ENCODE measurements at regions not wholly inside any gene's neighbourhood (a gene's known extent, or its start where the extent isn't known, plus 50 kb on each side); places are given as distances from the start of the nearest gene placed in this dataset.

DNA sequence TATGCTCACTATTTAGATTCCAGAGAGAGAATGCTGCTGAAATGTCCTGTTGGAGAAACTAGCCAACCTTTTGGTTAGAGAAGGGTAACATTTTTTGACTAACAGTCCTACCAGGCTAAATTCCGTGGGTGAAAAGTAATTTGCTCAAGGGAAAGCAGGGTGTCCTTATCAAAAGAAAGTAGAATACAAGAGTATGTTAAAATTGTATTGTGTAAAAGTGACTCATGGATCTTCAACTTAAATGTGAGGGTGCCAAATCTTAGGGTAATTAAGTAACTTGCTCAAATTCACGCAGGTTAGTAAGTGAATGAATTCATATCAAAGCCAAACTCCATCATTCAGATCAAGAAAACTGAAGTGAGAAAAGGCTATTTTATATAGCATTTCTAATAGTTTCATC, 81.7 kb downstream of the PCDH7 start:
- H3K9me3 ChIP-seq, result no peaks in the 10 kb centered on the region
- WGBS, 2 donors, result 78 to 85% methylated on average over 2 of the region's 2 CpGs
- no peaks in the 10 kb centered on the region for H3K27me3 ChIP-seq
- no peak overlapping the region for H3K27ac ChIP-seq
- TF ChIP-seq POLR2A (IDR thresholded peaks at IDR 0.05) (no peak), EP300 (IDR thresholded peaks at IDR 0.05) (no peak)
- TF ChIP-seq, protein P1, sequence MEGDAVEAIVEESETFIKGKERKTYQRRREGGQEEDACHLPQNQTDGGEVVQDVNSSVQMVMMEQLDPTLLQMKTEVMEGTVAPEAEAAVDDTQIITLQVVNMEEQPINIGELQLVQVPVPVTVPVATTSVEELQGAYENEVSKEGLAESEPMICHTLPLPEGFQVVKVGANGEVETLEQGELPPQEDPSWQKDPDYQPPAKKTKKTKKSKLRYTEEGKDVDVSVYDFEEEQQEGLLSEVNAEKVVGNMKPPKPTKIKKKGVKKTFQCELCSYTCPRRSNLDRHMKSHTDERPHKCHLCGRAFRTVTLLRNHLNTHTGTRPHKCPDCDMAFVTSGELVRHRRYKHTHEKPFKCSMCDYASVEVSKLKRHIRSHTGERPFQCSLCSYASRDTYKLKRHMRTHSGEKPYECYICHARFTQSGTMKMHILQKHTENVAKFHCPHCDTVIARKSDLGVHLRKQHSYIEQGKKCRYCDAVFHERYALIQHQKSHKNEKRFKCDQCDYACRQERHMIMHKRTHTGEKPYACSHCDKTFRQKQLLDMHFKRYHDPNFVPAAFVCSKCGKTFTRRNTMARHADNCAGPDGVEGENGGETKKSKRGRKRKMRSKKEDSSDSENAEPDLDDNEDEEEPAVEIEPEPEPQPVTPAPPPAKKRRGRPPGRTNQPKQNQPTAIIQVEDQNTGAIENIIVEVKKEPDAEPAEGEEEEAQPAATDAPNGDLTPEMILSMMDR (IDR thresholded peaks at IDR 0.05), result no peak
- H3K4me3 ChIP-seq, result no peak overlapping the region
- no peaks in the 10 kb centered on the region for H3K36me3 ChIP-seq
- peaks cover 0 to 2% (median 0%) of the 10 kb centered on the region in 4 donors for H3K4me1 ChIP-seq
- no peak for DNase-seq (ENCODE audit: low spot score in 2 of 2)

DNA sequence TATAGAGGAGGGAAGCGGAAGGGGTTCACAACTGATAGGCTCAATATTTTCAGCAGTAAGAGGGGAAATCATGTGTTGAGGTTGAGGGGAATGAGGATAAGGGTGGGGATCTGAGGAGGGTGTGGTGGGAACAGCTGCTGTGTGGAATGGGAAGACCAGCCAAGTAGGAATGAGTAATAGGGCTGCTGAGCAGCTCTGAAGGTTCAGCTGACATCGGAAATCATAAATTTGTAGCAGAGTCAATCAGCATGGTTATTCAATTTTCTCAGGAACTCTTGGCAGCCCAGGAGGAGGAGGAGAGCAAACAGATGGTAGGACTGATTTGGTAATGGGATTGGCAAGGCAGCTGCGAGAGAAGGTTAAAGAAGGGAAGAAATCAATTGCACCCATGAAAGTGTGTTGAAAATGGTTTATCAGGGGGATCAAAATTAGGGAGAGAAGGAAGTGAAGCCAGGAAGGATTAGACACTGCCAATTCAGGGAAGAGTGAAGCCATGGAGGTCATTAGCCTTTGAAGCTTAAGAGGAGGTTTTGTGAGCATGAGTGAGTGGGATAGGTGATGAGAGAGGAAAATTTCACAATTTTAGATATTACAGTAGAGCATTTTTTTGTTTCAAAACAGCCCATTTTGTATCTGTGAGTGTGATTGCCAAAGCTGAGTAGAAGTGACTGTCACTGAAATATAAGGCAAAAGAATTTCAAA, 82.6 kb downstream of the PCDH7 start:
- Histone ChIP-seq H3K27me3 (no peaks in the 10 kb centered on the region), H3K4me3 (no peak overlapping the region), H3K27ac (no peak overlapping the region), H3K4me1 (peaks cover 0 to 2% (median 0%) of the 10 kb centered on the region in 4 donors), H3K9me3 (no peaks in the 10 kb centered on the region), H3K36me3 (no peaks in the 10 kb centered on the region)
- 63 to 77% methylated on average over 3 of the region's 3 CpGs for WGBS, 2 donors
- TF ChIP-seq EP300 (IDR thresholded peaks at IDR 0.05) (no peak), POLR2A (IDR thresholded peaks at IDR 0.05) (no peak)
- TF ChIP-seq, protein P1 (IDR thresholded peaks at IDR 0.05), result no peak
- DNase-seq (ENCODE audit: low spot score in 2 of 2), result no peak

DNA sequence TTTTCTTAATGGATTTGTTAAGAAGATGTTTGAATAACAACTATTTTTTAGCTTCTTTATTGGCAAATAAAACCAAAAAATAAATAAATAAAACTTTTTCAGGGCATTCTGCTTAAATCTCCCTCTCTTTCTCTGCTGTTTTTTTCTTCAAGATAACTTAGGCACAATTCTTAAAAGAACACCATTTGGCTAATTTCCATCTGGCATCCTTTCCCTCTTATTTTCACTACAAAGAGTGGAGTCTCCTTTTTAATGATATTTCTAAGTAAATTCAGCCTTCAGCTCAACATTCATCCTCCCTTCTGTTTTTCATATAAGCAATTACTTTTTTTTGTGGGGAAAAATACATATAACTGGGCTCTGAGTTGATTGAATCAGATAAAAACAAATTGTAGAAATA, 88.1 kb downstream of the PCDH7 start:
- H3K27me3 ChIP-seq, result no peaks in the 10 kb centered on the region
- no peak for TF ChIP-seq POLR2A (IDR thresholded peaks at IDR 0.05)
- TF ChIP-seq, protein P1 (IDR thresholded peaks at IDR 0.05), result no peak
- TF ChIP-seq EP300 (IDR thresholded peaks at IDR 0.05), result no peak
- no peaks in the 10 kb centered on the region for H3K4me1 ChIP-seq
- DNase-seq (ENCODE audit: low spot score in 2 of 2), result no peak
- H3K27ac ChIP-seq, result no peak overlapping the region
- H3K9me3 ChIP-seq, result no peaks in the 10 kb centered on the region
- no peaks in the 10 kb centered on the region for H3K36me3 ChIP-seq
- H3K4me3 ChIP-seq, result no peak overlapping the region

DNA sequence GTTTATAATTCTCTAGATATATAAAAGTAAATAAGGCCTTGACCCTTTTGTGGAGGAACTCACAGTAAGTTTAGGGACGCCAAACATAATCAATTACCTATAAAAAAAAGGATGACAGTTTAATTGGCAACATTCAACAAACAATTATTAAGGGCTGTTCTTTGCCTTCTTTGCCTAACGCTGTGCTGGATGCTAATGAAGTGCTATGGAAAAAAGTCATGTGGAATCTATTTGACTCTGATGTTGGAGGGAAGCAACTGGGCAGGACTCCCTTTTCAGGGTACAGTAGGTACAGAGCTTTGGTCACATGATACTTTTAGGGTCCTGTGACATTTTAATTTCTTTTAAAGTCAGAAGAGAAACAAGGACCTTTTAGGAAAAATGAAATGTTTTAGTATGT, 91.1 kb downstream of the PCDH7 start:
- Histone ChIP-seq H3K27me3 (no peaks in the 10 kb centered on the region), H3K36me3 (no peaks in the 10 kb centered on the region), H3K4me1 (no peaks in the 10 kb centered on the region), H3K27ac (no peak overlapping the region), H3K4me3 (no peak overlapping the region), H3K9me3 (no peaks in the 10 kb centered on the region)
- 78 to 82% methylated on average over 2 of the region's 2 CpGs for WGBS, 2 donors
- DNase-seq (ENCODE audit: low spot score in 2 of 2), result no peak
- TF ChIP-seq POLR2A (IDR thresholded peaks at IDR 0.05), result no peak
- no peak for TF ChIP-seq EP300 (IDR thresholded peaks at IDR 0.05)
- TF ChIP-seq, protein P1 (IDR thresholded peaks at IDR 0.05), result no peak

DNA sequence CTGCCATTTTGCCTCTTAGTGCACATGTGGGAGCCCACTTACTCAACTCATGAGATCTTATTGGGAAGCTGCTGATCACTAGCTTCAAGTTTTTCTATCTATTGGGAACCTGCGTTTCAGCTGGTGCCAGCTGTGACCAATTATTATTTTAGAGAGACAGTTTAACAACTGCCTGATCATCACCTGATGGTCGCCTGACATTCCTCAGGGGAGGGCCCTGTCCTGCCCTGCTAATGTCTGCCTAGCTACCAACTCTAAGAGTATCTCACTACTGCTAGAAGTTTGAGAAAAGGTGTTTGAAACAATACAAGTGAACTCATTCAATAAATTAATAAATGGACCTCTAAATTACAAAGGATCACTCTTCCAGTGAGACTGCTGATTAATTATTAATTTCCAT, 95.5 kb downstream of the PCDH7 start:
- Histone ChIP-seq H3K36me3 (no peaks in the 10 kb centered on the region), H3K9me3 (no peaks in the 10 kb centered on the region), H3K4me3 (no peak overlapping the region), H3K27me3 (no peaks in the 10 kb centered on the region), H3K4me1 (no peaks in the 10 kb centered on the region), H3K27ac (no peak overlapping the region)
- no peak for TF ChIP-seq EP300 (IDR thresholded peaks at IDR 0.05)
- no peak for TF ChIP-seq POLR2A (IDR thresholded peaks at IDR 0.05)
- TF ChIP-seq, protein P1 (IDR thresholded peaks at IDR 0.05), result no peak
- 73 to 81% methylated on average over 2 of the region's 2 CpGs for WGBS, 2 donors
- no peak for DNase-seq (ENCODE audit: low spot score in 2 of 2)
